NCI-H345 treated with DMSO at 0.1 percent for 48 hours (cell line): ENCODE measurements at regions not wholly inside any gene's neighbourhood (a gene's known extent, or its start where the extent isn't known, plus 50 kb on each side); places are given as distances from the start of the nearest gene placed in this dataset.
"Not testable (repeated sequence)": the region's sequence is repeated elsewhere in the genome, so short reads cannot be mapped to it uniquely, and the experiment has no call there.

Experiments used
- DNase-seq: peaks from one replicate; lab custom pipeline; 2025; ENCODE audit not compliant: unreplicated experiment; lab: John Stamatoyannopoulos, UW

GRCh38 chr13:23087880-23088279, 92.9 kb upstream of the SGCG start:
- DNase-seq: no peak

DNA sequence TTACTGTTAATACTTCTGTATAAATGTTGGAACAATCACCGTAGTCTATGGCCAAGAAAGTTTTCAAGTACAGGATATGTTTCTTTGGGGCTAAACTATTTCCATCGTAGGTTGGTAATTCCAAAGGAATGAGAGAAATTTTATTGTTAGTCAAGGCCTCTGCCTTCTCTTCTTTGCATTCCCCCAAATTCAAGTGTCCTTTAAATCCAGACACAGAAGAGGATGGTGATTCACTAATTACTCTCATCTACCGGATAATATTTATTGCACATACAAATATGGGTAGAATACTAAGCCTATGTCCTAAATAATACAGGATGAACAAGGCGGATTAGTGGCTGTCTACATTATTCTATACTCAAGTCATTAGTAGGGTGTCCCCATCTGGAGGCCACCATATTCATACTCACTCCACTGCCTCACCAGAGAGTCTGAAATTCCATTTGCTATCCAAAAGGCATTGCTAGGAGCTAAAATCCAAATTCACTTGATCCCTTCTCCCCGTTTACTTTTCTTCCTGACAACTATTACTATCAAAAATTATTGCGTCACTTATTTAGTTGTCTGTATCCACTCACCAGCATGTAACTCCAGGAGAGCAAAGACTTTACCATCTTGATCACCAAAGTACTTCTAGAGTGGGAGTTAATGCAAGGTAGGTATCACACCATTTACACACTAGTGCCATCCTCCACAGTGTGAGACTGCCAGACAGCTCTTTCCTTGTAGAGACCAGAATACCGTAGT, 82.4 kb upstream of the SGCG start:
- DNase-seq: no peak

- no peak for DNase-seq
Measured at GRCh38 chr13:23105051-23105450, 75.7 kb upstream of the SGCG start.

DNA sequence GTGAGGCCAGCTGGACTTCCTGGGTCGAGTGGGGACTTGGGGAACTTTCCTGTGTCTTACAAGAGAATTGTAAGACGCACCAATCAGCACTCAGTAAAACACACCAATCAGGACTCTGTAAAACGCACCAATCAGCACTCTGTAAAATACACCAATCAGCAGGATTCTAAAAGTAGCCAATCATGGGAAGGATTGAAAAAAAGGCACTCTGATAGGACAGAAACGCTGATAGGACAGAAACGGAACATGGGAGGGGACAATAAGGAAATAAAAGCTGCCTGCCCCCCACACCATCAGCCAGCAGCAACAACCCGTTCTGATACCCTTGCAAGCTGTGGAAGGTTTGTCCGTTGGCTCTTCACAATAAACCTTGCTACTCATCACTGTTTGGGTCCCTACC, 73.1 kb upstream of the SGCG start:
- DNase-seq: no peak

- no peak for DNase-seq
Measured at GRCh38 chr13:23119131-23119530, 61.6 kb upstream of the SGCG start.

GRCh38 chr13:23127540-23127939, 53.2 kb upstream of the SGCG start:
- not testable (repeated sequence) for DNase-seq

- no peak for DNase-seq
Measured at GRCh38 chr13:23129331-23129730, 51.4 kb upstream of the SGCG start.
